Esophagus muscularis mucosa (tissue), 4 donors: ENCODE measurements at regions not wholly inside any gene's neighbourhood (a gene's known extent, or its start where the extent isn't known, plus 50 kb on each side); places are given as distances from the start of the nearest gene placed in this dataset.

Source experiments
- DNase-seq: peaks from one replicate; pipeline ENCODE4 v3.0.0-alpha.2; 2017; ENCODE audit errors: extremely low spot score
- H3K27ac ChIP-seq, 4 donors: fragments of 200-600 bp; sonication (generic); replicated peaks in 1 of 4; 1 replicate in 3 of 4; 2 replicates in 1 of 4; pipeline ENCODE4 v1.5.1; 2016 to 2019; ENCODE audit warnings: mild to moderate bottlenecking in 1 of 4
- H3K27me3 ChIP-seq, 4 donors: fragments of 200-600 bp; sonication (generic); one replicate each; pipeline versions ENCODE4 v1.5.1 to v1.6.0; 2016 to 2019
- H3K36me3 ChIP-seq, 4 donors: fragments of 200-600 bp; sonication (generic); one replicate each; pipeline ENCODE4 v1.5.1; 2016 to 2019
- H3K4me1 ChIP-seq, 4 donors: fragments of 200-600 bp; sonication (generic); one replicate each; pipeline ENCODE4 v1.5.1; 2016 to 2019
- H3K4me3 ChIP-seq, 4 donors: fragments of 200-600 bp; sonication (generic); 1 replicate in 2 of 4; 2 replicates in 2 of 4; pipeline ENCODE4 v1.5.1; 2016 to 2019; ENCODE audit warnings: mild to moderate bottlenecking in 4 of 4, moderate library complexity in 1 of 4
- H3K9me3 ChIP-seq, 4 donors: fragments of 200-600 bp; sonication (generic); 1 replicate in 3 of 4; 2 replicates in 1 of 4; pipeline ENCODE4 v1.5.1; 2016 to 2019
- EP300 ChIP-seq: sonication (generic); formaldehyde crosslinking; IDR thresholded peaks from one replicate; pipeline ENCODE4 v1.6.1; 2017; ENCODE audit warnings: antibody characterized with exemption
- POLR2A ChIP-seq: fragments of 450-650 bp; IDR thresholded peaks from one replicate; pipeline ENCODE4 v1.6.1; 2017; ENCODE audit warnings: antibody characterized with exemption, moderate library complexity, mild to moderate bottlenecking, low read depth
- POLR2AphosphoS5 ChIP-seq, 2 donors: sonication (generic); formaldehyde crosslinking; IDR thresholded peaks; one replicate each; pipeline ENCODE4 v1.6.1; 2017; ENCODE audit warnings: antibody characterized with exemption in 2 of 2
- WGBS: methylation state at CpG from one replicate; pipeline ENCODE4 v1.1.5; 2018; 5-methylcytosine and 5-hydroxymethylcytosine counted together
- intact Hi-C: fragments of 100-400 bp; cut with DNase I; formaldehyde crosslinking; loops from one replicate; pipeline ENCODE4 v1.15.1; 2023
- TF ChIP-seq, protein P1 (sequence below), 3 experiments: fragments of 200-600 bp in 2 of 3; fragments of 450-650 bp in 1 of 3; sonication (generic) in 2 of 3; IDR thresholded peaks; one replicate each; pipeline ENCODE4 v1.5.1; 2017 to 2019; ENCODE audit warnings: antibody characterized with exemption in 3 of 3, mild to moderate bottlenecking in 2 of 3, moderate library complexity in 1 of 3

DNA sequence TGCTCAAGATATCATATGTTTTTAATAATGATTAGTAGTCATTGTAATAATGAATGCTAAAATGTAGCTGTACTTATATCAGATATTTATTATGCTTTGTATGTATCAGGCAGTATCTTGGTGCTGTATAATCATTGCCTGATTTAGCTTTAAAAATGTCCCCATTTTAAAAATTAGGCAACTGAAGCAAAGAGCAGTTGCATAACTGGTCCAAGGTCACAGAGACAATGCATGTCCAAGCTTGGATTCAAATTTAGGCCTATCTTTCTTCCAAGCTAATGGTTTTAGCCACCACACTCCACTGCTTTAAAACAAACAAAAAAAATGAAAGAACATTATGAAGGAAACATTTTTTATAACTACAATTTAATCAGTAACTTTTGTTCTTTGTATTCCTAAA lies 725.8 kb upstream of the RAG2 start:
- Histone ChIP-seq H3K4me1 (no peaks in the 10 kb centered on the region), H3K27me3 (no peaks in the 10 kb centered on the region), H3K9me3 (no peaks in the 10 kb centered on the region), H3K4me3 (no peak overlapping the region), H3K36me3 (no peaks in the 10 kb centered on the region), H3K27ac (no peak overlapping the region)
- DNase-seq, result no peak
- TF ChIP-seq EP300 (no peak), POLR2A (no peak), POLR2AphosphoS5 (IDR thresholded peaks at IDR 0.05) (no peak)
- TF ChIP-seq, protein P1, sequence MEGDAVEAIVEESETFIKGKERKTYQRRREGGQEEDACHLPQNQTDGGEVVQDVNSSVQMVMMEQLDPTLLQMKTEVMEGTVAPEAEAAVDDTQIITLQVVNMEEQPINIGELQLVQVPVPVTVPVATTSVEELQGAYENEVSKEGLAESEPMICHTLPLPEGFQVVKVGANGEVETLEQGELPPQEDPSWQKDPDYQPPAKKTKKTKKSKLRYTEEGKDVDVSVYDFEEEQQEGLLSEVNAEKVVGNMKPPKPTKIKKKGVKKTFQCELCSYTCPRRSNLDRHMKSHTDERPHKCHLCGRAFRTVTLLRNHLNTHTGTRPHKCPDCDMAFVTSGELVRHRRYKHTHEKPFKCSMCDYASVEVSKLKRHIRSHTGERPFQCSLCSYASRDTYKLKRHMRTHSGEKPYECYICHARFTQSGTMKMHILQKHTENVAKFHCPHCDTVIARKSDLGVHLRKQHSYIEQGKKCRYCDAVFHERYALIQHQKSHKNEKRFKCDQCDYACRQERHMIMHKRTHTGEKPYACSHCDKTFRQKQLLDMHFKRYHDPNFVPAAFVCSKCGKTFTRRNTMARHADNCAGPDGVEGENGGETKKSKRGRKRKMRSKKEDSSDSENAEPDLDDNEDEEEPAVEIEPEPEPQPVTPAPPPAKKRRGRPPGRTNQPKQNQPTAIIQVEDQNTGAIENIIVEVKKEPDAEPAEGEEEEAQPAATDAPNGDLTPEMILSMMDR (IDR thresholded peaks at IDR 0.05), result no peak
- intact Hi-C loops, result no loop called here

DNA sequence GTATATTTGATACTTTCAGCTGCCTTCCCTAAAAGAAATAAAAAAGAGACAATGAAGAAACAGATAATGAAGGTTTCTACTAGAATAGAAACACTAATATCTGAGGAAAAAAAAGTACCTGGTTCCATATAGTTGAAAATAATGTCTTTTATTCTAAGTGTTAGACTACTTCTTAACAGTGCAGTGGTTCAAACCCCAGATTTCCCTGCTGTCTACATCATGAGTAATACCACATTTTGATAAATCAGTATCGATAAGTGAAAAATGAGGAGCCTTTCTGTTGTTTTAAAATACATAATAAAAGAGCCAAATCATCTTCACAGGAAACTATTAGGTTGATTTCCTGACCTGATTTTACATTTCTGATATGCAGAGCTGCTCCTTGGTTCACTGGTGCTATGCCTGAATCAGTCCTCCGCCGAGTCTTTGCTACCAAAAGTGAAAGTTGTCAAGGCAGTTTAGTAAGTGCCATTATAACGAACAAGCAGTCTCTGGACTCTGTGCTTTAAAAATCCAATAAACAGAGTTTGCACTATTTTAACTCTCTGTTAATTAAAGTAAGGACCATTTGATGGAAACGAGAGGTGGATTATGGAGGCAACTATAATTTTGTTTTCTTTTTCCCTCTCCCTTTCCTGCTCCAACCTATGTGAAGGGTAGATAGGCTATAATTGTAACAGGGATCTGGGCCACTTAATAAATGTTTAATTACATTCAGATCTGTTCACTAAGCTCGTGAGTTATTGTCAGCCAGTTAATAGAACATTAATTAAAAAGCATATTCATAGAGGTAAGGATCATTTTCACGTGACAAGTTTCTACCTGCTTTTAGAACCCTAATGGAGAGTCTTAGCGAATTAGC lies 724.5 kb upstream of the RAG2 start:
- 87% methylated on average over 8 of the region's 8 CpGs for WGBS
- no peak for TF ChIP-seq EP300
- no peak for TF ChIP-seq POLR2A
- TF ChIP-seq POLR2AphosphoS5 (IDR thresholded peaks at IDR 0.05), result no peak
- TF ChIP-seq, protein P1 (IDR thresholded peaks at IDR 0.05), result no peak
- DNase-seq, result no peak
- Histone ChIP-seq H3K27me3 (no peaks in the 10 kb centered on the region), H3K4me3 (no peak overlapping the region), H3K36me3 (no peaks in the 10 kb centered on the region), H3K27ac (no peak overlapping the region), H3K4me1 (no peaks in the 10 kb centered on the region), H3K9me3 (no peaks in the 10 kb centered on the region)
- intact Hi-C loops, result no loop called here

DNA sequence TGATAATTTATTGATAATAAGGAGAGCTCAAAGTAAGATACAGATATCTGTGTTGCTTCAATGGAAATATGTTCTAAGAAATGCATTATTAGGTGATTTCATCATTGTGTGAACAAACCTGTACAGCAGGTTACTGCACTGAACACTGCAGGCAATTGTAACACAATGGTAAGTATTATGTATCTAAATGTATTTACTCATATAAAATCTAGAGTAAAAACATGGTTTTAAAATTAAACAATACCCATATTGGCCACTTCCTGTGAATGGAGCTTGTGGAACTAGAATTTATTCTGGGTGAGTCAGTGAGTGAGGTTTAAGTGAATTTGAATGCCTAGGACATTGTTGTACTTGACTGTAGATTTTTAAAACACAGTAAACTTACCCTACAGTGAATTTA lies 722.9 kb upstream of the RAG2 start:
- TF ChIP-seq POLR2AphosphoS5 (IDR thresholded peaks at IDR 0.05) (no peak), EP300 (no peak), POLR2A (no peak)
- no peaks in the 10 kb centered on the region for H3K27me3 ChIP-seq

DNA sequence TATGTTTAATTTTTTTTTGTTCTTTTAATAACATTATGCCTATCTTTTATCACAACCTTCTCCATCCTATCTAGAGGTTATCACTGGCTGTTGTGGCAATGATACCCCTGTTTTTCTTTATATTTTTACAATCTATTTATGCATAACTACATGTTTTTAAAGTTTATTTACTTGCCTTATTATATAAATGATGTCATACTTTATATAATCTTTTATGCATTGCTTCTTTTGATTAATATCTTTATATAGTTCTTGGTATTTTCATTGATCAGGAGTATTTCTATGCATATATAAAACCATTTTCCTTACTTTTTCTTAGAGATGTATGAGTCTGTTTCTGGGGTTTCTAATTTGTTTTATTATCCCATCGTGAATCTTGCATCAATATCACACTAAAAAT lies 719.8 kb upstream of the RAG2 start:
- Histone ChIP-seq H3K4me3 (no peak overlapping the region), H3K36me3 (no peaks in the 10 kb centered on the region), H3K27me3 (no peaks in the 10 kb centered on the region), H3K27ac (no peak overlapping the region), H3K4me1 (no peaks in the 10 kb centered on the region), H3K9me3 (no peaks in the 10 kb centered on the region)
- WGBS, result 81% methylated on average over 1 of the region's 1 CpG
- TF ChIP-seq POLR2A (no peak), EP300 (no peak), POLR2AphosphoS5 (IDR thresholded peaks at IDR 0.05) (no peak)
- TF ChIP-seq, protein P1 (IDR thresholded peaks at IDR 0.05), result no peak
- no peak for DNase-seq
- intact Hi-C loops, result no loop called here

More for the DNA sequence above, 722.9 kb upstream of the RAG2 start:
- no peak for DNase-seq
- no peak overlapping the region for H3K27ac ChIP-seq
- intact Hi-C loops, result no loop called here
- no peaks in the 10 kb centered on the region for H3K9me3 ChIP-seq
- no peaks in the 10 kb centered on the region for H3K36me3 ChIP-seq
- no peaks in the 10 kb centered on the region for H3K4me1 ChIP-seq
- H3K4me3 ChIP-seq, result no peak overlapping the region

DNA sequence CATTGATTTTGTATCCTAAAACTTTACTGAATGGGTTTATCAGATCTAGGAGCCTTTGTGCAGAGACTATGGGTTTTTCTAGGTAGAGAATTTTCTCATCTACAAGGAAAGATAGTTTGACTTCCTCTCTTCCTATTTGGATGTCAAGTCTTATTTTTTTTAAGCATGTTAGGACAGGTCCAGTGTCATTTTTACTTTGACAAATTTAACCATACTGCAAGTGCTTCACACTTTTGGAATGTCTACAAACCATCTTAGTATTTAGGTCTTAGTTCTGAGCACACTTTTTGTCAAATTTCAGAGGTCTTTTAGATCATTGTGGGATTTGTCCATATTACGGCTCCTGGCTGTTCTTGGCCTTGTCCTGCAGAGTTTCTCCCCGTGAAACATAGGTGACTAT lies 715.2 kb upstream of the RAG2 start:
- intact Hi-C loops, result no loop called here
- Histone ChIP-seq H3K36me3 (no peaks in the 10 kb centered on the region), H3K4me3 (no peak overlapping the region), H3K27ac (no peak overlapping the region), H3K27me3 (no peaks in the 10 kb centered on the region), H3K4me1 (no peaks in the 10 kb centered on the region), H3K9me3 (peaks cover 0 to 3% (median 0%) of the 10 kb centered on the region in 4 donors)
- TF ChIP-seq EP300 (no peak), POLR2AphosphoS5 (IDR thresholded peaks at IDR 0.05) (no peak), POLR2A (no peak)
- TF ChIP-seq, protein P1 (IDR thresholded peaks at IDR 0.05), result no peak
- no peak for DNase-seq
- 63% methylated on average over 2 of the region's 2 CpGs for WGBS
